Right lobe of liver (tissue), 4 donors: ENCODE measurements at regions not wholly inside any gene's neighbourhood (a gene's known extent, or its start where the extent isn't known, plus 50 kb on each side); places are given as distances from the start of the nearest gene placed in this dataset.
"Not testable (repeated sequence)": the region's sequence is repeated elsewhere in the genome, so short reads cannot be mapped to it uniquely, and the experiment has no call there.

Source experiments
- POLR2A ChIP-seq: fragments of 450-650 bp; IDR thresholded peaks from one replicate; pipeline ENCODE4 v1.6.1; 2017; ENCODE audit warnings: antibody characterized with exemption, mild to moderate bottlenecking
- TF ChIP-seq, protein P1 (sequence below), 4 donors: fragments of 200-600 bp in 3 of 4; fragments of 450-650 bp in 1 of 4; IDR thresholded peaks; one replicate each; pipeline versions ENCODE4 v1.5.1 to v1.8.0; 2016 to 2022; ENCODE audit warnings: antibody characterized with exemption in 4 of 4, mild to moderate bottlenecking in 2 of 4
- donor health status: DM: no; HTN: no; CAD: no.
- donor health status: DM: no; HTN: no; CAD: no.
- donor health status: DM: no; HTN: yes; CAD: no.

DNA sequence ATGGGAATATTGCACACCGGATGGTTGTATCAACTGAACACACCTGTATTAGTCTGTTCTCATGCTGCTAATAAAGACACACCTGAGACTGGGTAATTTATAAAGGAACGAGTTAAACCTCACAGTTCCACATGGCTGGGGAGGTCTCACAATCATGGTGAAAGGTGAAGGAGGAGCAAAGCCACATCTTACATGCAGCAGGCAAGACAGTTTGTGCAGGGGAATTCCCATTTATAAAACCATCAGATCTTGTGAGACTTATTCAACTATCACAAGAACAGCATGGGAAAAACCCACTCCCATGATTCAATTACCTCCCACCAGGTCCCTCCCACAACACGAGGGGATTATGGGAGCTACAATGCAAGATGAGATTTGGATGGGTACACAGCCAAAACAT lies 613.5 kb downstream of the NTRK3 start:
- TF ChIP-seq, protein P1, sequence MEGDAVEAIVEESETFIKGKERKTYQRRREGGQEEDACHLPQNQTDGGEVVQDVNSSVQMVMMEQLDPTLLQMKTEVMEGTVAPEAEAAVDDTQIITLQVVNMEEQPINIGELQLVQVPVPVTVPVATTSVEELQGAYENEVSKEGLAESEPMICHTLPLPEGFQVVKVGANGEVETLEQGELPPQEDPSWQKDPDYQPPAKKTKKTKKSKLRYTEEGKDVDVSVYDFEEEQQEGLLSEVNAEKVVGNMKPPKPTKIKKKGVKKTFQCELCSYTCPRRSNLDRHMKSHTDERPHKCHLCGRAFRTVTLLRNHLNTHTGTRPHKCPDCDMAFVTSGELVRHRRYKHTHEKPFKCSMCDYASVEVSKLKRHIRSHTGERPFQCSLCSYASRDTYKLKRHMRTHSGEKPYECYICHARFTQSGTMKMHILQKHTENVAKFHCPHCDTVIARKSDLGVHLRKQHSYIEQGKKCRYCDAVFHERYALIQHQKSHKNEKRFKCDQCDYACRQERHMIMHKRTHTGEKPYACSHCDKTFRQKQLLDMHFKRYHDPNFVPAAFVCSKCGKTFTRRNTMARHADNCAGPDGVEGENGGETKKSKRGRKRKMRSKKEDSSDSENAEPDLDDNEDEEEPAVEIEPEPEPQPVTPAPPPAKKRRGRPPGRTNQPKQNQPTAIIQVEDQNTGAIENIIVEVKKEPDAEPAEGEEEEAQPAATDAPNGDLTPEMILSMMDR (IDR thresholded peaks at IDR 0.05): not testable (repeated sequence)
- TF ChIP-seq POLR2A: not testable (repeated sequence)
